ENCODE measurements at regions not wholly inside any gene's neighbourhood (a gene's known extent, or its start where the extent isn't known, plus 50 kb on each side); places are given as distances from the start of the nearest gene placed in this dataset.
"Not testable (repeated sequence)": the region's sequence is repeated elsewhere in the genome, so short reads cannot be mapped to it uniquely, and the experiment has no call there.

- no peak for DNase-seq (ENCODE audit: low read depth)
- no peak for TF ChIP-seq CTCF (IDR thresholded peaks at IDR 0.05; ENCODE audit: insufficient read depth, low read length)
- no peak overlapping the region for H3K4me3 ChIP-seq (ENCODE audit: low read depth, low read length)
Observed at GRCh38 chr17:51474764-51475163, 214.4 kb downstream of the UTP18 start.

- H3K4me3 ChIP-seq (ENCODE audit: low read depth, low read length) = no peak overlapping the region
- TF ChIP-seq CTCF (IDR thresholded peaks at IDR 0.05; ENCODE audit: insufficient read depth, low read length) = no peak
- DNase-seq (ENCODE audit: low read depth) = no peak
Observed at GRCh38 chr17:51475730-51476129, 215.4 kb downstream of the UTP18 start.

GRCh38 chr17:51479303-51479702, 219.0 kb downstream of the UTP18 start:
- no peak for DNase-seq (ENCODE audit: low read depth)
- TF ChIP-seq CTCF (IDR thresholded peaks at IDR 0.05; ENCODE audit: insufficient read depth, low read length) = no peak
- no peak overlapping the region for H3K4me3 ChIP-seq (ENCODE audit: low read depth, low read length)

GRCh38 chr17:51481370-51481769, 221.0 kb downstream of the UTP18 start:
- H3K4me3 ChIP-seq (ENCODE audit: low read depth, low read length) = no peak overlapping the region
- no peak for TF ChIP-seq CTCF (IDR thresholded peaks at IDR 0.05; ENCODE audit: insufficient read depth, low read length)
- no peak for DNase-seq (ENCODE audit: low read depth)

- H3K4me3 ChIP-seq (ENCODE audit: low read depth, low read length); DNase-seq (ENCODE audit: low read depth): not testable (repeated sequence)
Observed at GRCh38 chr17:51482248-51482647, 221.9 kb downstream of the UTP18 start.

- no peak for DNase-seq (ENCODE audit: low read depth)
- H3K4me3 ChIP-seq (ENCODE audit: low read depth, low read length) = no peak overlapping the region
- TF ChIP-seq CTCF (IDR thresholded peaks at IDR 0.05; ENCODE audit: insufficient read depth, low read length) = no peak
Observed at GRCh38 chr17:51486091-51486490, 225.7 kb downstream of the UTP18 start.

- H3K4me3 ChIP-seq (ENCODE audit: low read depth, low read length) = no peak overlapping the region
- no peak for DNase-seq (ENCODE audit: low read depth)
- no peak for TF ChIP-seq CTCF (IDR thresholded peaks at IDR 0.05; ENCODE audit: insufficient read depth, low read length)
Observed at GRCh38 chr17:51486885-51487520, 226.7 kb downstream of the UTP18 start.
